NCI-H510A (cell line): ENCODE measurements at regions not wholly inside any gene's neighbourhood (a gene's known extent, or its start where the extent isn't known, plus 50 kb on each side); places are given as distances from the start of the nearest gene placed in this dataset.
"Not testable (repeated sequence)": the region's sequence is repeated elsewhere in the genome, so short reads cannot be mapped to it uniquely, and the experiment has no call there.

ENCODE experiments used
- DNase-seq: peaks from one replicate; lab custom pipeline; 2025; lab: John Stamatoyannopoulos, UW

- DNase-seq = no peak
These were observed 188.4 kb upstream of the PWP1 start for GRCh38 chr12:107497231-107497630.

- DNase-seq = no peak
These were observed 185.3 kb upstream of the PWP1 start for GRCh38 chr12:107500307-107500706.

- DNase-seq = no peak
These were observed 183.9 kb upstream of the PWP1 start for GRCh38 chr12:107501681-107502080.

GRCh38 chr12:107503129-107503855 is 182.3 kb upstream of the PWP1 start:
- DNase-seq = no peak

GRCh38 chr12:107503887-107504885 is 181.4 kb upstream of the PWP1 start:
- no peak for DNase-seq

GRCh38 chr12:107509421-107509820 is 176.2 kb upstream of the PWP1 start:
- DNase-seq = no peak

GRCh38 chr12:107510211-107510610 is 175.4 kb upstream of the PWP1 start:
- no peak for DNase-seq

- DNase-seq = no peak
These were observed 174.3 kb upstream of the PWP1 start for GRCh38 chr12:107511292-107511691.

GRCh38 chr12:107512391-107512790 is 173.2 kb upstream of the PWP1 start:
- DNase-seq = no peak

- no peak for DNase-seq
These were observed 172.4 kb upstream of the PWP1 start for GRCh38 chr12:107513184-107513583.

- DNase-seq = no peak
These were observed 171.8 kb upstream of the PWP1 start for GRCh38 chr12:107513636-107514400.

GRCh38 chr12:107514887-107515445 is 170.6 kb upstream of the PWP1 start:
- DNase-seq = no peak

- DNase-seq = no peak
These were observed 170.1 kb upstream of the PWP1 start for GRCh38 chr12:107515446-107515958.

GRCh38 chr12:107517816-107518215 is 167.8 kb upstream of the PWP1 start:
- DNase-seq = not testable (repeated sequence)

GRCh38 chr12:107518868-107519267 is 166.7 kb upstream of the PWP1 start:
- no peak for DNase-seq

- DNase-seq = no peak
These were observed 165.4 kb upstream of the PWP1 start for GRCh38 chr12:107519906-107520859.

GRCh38 chr12:107521826-107522355 is 163.7 kb upstream of the PWP1 start:
- DNase-seq = no peak

GRCh38 chr12:107522692-107523477 is 162.7 kb upstream of the PWP1 start:
- no peak for DNase-seq

GRCh38 chr12:107523775-107524535 is 161.6 kb upstream of the PWP1 start:
- no peak for DNase-seq
